GM21367 (cell line): ENCODE measurements at regions not wholly inside any gene's neighbourhood (a gene's known extent, or its start where the extent isn't known, plus 50 kb on each side); places are given as distances from the start of the nearest gene placed in this dataset.

Experiments
- ATAC-seq: cut with Tn5 transposase; IDR thresholded peaks from one replicate; pipeline ENCODE4 v1.9.1; 2021; ENCODE audit not compliant: unreplicated experiment

DNA sequence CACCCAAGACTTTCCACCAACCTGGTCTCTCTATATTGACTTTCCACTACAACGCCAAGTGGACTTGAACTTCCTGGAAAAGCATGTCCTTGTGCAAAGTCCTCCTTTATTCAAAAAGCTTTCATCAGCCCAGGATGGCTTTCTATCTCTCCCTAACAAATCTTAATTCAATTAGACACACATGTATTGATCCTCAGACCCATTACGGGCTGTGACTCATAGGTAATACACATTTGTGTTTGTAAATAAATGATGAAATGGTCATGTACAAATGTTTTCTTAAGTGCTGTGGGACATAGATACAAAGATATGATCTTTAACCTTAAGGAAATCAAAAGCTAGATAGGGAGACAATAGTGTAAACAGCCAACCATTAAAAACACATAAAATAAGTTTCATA, 1189.7 kb downstream of the EFNB2 start:
- no peak for ATAC-seq

DNA sequence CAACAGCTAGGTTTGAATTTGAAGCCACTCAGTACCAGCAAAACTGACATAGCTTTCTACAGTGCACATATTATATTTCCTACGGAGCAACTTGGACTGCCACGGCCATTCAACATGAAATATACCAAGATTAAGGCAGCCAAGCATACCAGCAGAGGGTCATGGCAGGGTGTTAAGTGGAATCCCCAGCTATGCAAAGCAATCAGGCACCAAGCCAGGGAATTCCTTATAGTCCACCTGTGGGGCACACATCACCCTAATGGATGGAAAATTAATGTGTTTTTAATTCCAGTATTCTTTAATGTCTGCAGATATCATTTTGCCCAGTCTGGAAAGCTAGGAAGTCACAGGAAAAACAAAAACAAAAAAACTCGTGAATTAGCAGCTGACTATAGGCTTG, 1190.3 kb downstream of the EFNB2 start:
- no peak for ATAC-seq

DNA sequence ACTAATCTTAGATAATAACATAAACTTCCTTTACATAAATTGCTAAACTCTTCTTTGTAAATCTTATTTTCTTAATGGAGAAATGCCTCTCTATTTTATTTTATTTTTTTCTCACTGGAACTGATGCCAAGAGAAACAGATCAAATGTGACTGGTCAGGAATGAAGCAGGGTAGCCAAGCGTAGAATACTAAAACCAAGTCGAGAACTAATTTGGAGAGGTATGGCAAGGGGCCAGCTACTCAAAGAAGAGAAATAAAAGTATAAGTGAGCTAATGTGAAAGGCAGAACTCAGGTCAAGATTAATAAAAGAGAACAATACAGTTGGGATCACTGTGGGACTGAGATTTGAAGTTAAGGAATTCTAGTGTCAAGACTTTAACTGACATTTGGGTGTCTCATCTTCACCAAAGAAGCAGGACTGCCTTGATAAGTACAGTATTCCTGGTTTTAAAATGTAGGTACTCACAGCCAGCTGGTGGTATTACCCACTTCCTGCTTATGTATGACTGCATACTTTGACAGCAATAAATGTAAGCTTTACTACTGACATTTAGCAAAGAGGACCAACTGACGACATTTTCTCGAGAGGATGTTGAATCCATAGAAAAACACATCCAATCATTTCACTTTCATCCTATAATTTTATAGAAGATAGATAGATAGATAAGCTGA, 1192.2 kb downstream of the EFNB2 start:
- no peak for ATAC-seq

DNA sequence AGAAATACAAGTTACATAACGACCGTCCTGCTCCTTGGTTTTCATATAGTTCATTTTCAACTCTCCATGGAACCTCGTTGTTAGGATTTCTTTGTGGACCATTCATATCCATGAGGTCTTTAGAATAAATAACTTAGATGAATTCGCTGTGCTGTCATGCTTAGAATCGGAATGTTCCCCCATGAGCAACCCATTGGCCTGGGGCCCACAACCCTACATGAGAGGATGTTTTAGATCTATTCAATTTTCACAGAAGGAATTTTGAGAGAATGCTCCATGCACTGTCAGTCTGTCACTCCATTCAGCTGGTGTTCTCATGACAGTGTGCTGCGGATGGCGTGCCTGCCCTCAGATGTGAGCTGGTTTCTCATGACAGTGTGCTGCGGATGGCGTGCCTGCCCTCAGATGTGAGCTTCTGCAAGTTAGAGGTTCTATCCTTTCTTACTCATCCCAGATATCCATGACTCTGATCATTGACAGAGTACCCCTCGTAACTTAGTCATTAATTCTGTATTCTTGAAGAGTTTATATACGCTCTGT, 1193.1 kb downstream of the EFNB2 start:
- ATAC-seq = no peak

DNA sequence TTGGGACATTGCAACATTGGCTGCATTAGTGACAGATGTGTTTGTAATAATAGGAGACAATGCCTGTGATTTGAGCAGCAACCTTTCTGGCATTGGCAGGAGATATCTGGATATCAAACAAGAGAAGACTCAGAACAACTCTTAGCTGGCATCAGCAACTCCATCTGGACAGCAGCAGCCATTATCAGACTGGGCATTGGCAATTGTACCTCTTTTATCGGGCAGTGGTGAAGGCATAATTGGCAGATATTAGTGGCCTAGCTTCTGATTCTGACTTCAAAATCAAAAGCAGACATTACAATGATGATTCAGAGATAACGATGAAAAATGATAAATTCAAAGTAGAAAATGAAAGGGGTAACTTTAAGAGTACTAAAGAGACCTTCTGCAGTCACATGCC, 1193.7 kb downstream of the EFNB2 start:
- no peak for ATAC-seq

DNA sequence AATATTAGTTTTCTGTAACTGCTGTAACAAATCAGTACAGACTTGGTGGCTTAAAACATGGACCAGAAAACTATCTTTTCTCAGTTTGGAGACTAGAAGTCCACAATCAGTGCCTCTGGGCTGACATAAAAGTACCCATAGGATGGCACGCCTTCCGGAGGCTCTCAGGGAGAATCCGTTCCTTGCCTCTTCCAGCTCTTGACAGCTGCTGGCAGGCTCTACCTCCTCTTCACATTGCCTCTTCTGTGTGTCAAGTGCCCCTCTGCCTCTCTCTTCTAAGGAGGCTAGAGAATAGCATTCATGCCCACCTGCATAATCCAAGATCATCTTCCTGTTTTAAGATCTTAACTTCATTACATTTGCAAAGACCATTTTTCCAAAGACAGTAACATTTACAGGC, 1194.2 kb downstream of the EFNB2 start:
- ATAC-seq = no peak

DNA sequence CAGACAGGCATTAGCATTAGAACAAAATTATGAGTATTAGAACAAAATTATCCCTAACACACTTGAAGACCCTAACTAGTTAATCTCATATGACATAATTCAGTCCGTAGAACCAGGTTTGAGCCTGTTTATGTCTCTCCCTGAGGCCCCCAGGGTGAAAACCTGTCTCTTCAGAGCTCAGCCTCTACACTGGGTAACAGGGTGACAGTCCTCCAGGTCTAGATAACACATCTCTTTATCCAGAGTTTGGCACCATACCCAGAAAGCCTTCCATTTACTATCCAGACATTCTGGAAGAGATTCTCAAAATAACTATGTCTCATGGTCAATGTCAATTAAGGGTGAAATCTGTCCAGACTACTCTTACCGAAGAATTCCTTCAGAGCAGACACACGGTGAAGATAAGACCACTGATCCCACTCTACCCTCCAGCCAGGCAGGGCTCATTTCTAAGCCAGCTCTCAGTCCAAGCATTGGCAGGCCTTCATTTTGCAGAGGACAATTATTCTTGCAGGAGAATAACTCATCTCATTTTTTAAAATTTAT, 1195.3 kb downstream of the EFNB2 start:
- ATAC-seq = no peak

DNA sequence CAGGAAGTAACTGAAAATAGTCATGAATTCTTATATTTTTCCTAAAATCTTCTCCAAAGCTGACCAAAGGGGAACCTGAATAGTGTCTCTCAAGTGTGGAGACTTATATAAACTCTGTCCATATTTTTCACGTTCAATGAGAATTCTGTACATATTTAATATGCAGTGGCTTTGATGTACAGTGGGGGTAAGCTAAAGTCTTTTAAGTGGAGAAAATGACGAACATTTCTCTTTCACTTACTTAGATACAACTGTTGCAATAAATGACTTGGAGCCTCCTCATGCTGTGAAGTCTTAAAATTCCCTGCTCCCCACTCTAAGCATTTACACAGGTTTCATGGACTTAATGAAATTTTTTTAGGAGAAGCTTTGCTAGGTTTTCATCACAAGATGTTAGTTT, 1196.7 kb downstream of the EFNB2 start:
- no peak for ATAC-seq

DNA sequence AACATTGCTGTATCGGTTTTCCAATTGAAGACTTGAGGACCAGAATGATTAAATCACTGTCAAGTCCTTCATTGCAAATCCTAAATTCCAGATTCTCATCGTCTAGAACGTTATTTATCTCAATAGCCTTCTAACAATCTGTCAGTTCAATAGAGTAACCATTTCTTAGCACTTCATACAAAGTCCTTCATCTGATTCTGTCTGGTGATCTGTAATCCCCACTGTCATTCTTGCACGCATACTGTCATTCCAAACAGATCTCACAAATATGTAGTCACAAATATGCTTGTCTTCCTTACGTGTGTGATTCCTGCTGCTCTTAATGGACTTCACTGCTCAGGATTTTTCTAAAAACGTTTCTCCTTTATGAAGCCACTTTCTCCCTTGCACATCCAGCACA, 1197.5 kb downstream of the EFNB2 start:
- no peak for ATAC-seq

DNA sequence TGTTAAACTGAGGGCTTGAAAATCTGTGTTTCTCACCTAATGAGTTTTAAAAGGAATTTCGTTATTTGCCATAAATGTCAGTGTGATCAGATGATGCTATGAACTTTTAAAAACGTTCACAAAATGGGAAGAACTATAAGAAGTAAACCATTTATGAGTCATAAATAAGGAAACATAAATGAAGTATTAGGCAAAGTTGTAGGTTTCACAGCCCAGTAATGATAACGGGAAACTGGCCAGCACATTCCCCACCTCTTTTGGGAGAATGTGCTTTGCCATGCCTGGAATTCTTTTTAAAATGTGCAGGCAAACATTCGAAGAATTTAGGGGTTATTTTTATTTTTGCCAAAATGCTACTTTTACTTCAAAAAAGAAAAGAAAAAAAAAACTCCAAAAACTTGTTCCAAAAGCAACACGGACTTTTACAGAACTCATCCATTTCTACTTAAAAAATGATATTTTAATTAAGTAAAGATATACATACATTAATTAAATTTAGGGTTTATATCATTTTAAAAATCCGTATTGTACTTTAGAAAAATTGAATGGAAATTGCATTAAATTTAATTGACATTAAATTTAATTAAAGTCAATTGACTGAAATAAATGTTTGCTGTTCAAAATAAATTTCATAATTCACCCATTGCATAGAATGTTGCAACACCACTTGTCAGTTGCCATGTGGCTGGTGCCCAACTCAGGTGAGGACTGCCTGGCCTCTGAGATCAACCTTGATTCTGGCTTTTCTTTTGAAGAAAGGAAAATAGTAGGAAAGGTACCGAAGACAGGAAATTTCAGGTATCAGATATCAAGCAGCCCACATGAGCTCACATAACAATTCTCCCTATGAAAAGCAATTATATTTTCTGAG, 1198.5 kb downstream of the EFNB2 start:
- no peak for ATAC-seq

DNA sequence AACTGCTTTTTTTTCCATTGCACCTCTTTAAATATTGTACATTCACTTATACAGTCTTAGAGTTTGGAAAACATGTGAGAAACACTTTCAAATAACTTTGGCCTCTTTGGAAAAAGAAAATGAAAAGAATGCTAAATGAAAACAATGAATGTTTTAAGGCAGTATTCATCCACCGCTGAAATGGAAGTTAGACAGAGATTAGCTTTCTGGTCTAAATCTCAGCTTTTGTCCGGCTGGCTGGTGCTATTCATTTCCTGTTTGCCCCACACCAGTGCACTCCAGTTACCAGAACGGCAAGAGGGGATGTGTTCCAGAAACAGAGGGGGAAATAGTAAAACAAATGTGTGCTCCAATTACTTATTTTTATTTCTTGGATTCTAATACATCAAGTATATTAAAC, 1201.3 kb downstream of the EFNB2 start:
- ATAC-seq = no peak

DNA sequence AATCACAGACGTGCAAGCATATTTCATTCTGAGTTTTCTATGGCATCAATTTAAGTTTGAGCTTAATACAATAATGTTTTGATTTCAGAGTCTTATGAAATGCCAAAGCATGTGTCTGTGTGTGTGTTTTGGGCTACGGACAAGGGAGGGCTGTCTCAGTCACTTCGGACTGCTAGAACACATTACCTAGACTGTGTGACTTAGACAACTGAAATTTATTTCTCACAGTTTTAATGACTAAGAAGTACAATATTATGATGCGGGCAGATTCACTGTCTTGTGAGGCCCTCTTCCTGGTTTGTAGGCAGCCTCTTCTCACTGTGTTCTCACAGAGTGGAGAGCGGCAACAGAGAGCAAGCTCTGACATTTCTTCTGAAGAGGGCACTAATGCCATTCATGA, 1202.0 kb downstream of the EFNB2 start:
- ATAC-seq = no peak

DNA sequence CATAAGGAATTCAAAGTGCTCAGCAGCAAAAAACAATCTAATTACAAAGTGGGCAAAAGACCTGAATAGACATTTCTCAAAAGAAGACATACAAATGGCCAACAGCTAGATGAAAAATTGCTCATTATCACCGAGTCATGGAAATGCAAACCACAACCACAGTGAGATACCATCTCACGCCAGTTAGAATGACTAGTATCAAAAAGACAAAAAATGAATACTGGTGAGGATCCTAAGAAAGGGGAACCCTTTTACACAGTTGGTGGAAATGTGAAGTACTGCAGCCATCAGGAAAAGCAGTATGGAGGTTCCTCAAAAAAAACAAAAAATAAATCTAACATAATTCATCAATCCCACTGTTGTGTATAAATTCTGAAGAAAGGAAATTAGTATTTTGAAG, 1206.1 kb downstream of the EFNB2 start:
- no peak for ATAC-seq

DNA sequence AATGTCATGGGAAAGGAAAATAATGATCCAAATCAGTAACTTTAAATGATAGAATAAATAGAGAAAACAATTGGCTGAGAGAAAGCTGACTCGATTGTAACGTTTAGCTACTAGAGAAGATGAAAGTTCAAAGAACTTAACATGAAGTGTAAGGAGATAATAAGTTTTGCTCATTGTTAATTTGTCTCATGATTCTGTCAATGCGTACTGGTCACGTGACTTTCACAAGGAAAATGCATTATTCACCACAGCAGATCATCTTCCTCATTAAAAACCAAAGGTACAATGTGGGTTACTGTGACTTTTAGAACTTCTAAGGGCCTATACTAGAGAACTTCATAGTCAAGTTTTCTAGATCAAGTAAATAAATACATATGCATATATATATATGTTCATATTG, 1207.2 kb downstream of the EFNB2 start:
- no peak for ATAC-seq

DNA sequence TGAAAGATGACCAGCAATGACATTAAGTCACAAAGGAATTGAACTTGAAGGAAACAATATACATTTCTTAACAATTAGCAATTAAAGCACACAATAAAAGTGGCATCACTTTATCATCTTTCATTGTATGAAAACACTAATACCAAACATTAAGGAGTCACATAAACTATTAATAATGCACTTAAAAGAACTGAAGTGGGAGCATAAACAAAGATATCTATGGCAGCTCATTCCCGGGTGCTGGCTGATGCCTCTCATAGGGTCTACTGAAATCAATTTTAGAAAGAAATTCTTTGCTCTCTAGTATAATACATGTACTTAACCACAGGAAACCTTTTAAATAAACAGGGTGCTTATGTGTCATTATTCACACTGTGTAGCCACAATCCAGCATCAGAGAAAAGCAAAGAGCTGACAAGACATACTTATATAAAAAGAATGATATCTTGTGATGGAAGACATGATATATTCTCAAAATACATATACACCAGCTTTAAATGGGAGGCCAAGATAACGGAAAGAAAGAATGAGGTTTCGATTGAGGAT, 1207.8 kb downstream of the EFNB2 start:
- no peak for ATAC-seq

DNA sequence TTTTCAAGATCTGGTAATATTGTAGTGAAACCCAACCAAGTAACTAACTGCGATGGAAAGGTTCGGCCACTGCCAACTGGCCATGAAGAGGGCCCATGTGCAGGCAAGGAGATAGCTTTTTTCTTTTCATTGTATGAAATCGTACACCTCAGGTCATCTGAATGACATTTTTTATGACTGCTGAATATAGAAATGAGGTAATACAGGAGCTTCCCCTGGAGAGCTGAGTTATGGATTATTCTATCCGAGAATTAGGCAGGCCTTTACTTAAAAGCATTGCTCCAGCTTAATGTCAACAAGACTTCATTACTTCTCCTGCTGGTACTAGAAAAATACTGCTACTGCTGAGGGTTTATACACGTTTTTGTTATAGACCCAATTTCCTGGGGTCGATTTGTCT, 1215.6 kb downstream of the EFNB2 start:
- no peak for ATAC-seq

DNA sequence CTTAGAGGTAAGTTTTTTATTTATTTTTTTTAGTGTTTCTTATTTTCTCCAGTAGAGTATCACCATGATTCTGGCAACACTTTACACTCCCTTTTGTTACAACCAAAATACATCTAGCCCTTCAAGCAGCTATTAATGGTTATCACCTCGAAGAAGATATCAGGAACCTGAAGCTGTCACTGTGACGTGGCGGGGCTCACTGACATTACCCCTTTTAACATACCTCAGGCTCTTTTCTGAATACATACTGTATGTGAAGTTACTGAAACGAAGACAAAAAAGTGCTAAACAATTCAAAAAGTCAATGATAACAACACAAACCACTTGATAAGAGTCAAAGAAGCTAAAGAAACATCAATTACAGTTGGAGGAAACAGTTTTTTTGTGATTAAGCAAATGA, 1218.7 kb downstream of the EFNB2 start:
- no peak for ATAC-seq

DNA sequence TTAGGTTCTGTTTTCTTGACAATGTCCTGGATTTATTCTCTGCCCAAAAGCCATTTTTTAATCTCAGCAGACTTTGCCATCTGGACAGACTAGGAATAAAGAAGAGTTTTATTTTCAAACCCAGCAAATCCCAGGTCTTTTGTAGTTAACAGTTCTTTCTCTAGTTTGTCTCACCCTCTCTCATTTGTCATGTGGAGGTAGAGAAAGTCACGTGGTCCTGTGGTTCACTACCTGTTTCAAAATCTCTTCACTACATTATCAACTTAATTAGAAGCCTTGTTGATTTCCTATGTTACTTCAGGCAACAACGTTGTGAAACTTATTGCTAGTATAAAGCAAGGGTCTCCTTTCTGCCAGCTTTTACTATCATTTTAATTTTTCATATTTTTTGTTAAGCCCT, 1222.6 kb downstream of the EFNB2 start:
- ATAC-seq = no peak

DNA sequence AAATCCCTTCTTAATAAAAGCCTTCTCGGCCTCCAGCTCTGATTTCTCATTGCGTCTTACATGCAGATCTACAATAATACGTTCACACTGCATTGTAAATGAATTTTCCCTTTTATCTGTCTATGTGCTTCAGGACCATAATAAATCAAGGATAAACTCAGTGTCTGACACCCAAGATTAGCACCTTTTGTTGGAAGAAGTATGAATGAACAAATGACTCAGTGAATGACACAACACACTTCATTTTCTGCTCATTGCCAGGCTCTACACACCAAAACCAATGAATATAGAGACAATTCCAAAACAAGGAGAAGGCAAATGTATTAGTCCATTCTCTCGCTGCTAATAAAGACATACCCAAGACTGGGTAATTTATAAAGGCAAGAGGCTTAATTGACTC, 1224.4 kb downstream of the EFNB2 start:
- ATAC-seq = no peak

DNA sequence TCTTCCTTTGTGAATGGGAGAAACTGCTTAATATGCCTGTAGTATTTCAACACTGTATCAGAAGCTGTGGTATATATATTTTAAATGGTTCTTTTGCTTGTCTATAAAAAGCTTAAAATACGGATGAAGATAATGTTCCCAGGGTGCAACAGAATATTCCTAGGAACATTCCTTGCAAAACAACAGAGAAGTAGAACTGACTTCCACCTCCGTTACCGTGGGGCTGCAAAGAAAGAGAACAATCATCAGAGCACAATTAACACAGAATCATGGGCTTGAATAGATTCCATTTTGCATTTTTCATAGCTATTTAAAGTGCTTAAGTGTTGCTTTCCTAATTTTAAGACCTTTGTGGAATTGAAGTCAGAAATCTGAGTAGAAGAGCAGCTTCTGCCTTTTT, 1227.7 kb downstream of the EFNB2 start:
- ATAC-seq = no peak

DNA sequence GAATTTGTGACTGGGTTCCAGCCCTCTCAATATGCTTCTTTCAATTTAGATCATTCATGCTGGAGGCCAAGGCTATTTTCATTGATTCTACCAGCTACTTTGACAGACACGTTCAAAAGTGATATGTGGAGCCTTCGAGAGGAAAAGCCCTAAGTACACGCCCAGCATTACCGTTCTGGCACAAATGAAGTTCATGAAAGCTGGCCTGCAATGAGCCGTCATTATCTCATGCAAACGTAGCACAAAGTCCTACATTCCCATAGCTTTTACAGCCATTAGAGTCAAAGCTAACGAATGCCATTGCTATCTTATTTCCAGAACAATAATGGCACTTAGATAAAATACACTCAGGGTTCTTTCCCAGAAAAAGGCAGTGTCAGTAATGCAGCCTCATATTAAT, 1237.6 kb downstream of the EFNB2 start:
- no peak for ATAC-seq

DNA sequence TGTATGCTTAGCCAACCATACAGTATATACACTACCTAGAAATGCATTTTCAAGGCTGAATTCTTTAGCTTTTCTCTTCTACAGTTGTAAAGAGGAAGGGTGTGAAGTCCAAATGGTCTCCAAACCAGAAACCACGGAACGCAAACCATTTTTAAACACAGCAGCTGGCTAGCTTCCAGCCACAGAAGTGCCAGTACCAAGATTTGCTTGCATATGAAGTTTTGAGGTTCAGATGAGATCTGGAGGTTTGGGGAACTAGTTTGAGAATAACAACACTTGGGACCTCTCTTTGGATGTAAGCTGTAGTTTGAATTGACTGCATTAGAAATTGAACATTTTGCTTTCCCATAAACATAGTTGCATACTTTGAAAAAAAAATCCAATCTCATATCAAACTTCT, 1243.5 kb downstream of the EFNB2 start:
- no peak for ATAC-seq
